Right atrium auricular region (tissue), 2 donors: ENCODE measurements at regions not wholly inside any gene's neighbourhood (a gene's known extent, or its start where the extent isn't known, plus 50 kb on each side); places are given as distances from the start of the nearest gene placed in this dataset.

ENCODE experiments used
- DNase-seq: peaks from one replicate; pipeline ENCODE4 v3.0.0-alpha.2; 2019; ENCODE audit warnings: low spot score
- H3K27ac ChIP-seq, 2 donors: fragments of 200-600 bp; sonication (generic); 1 replicate in 1 of 2; 2 replicates in 1 of 2; pipeline ENCODE4 v1.5.1; 2016 to 2019
- H3K27me3 ChIP-seq, 2 donors: fragments of 200-600 bp; sonication (generic); one replicate each; pipeline versions ENCODE4 v1.5.1 to v1.6.0; 2017 to 2019
- H3K36me3 ChIP-seq: fragments of 200-600 bp; sonication (generic); one replicate; pipeline ENCODE4 v1.5.1; 2016
- H3K4me1 ChIP-seq, 2 donors: fragments of 200-600 bp; sonication (generic); one replicate each; pipeline versions ENCODE4 v1.5.1 to v1.6.0; 2017 to 2019
- H3K4me3 ChIP-seq, 2 donors: fragments of 200-600 bp; sonication (generic); 1 replicate in 1 of 2; 2 replicates in 1 of 2; pipeline ENCODE4 v1.5.1; 2017 to 2019; ENCODE audit warnings: mild to moderate bottlenecking in 1 of 2, moderate library complexity in 1 of 2
- H3K9me3 ChIP-seq, 2 donors: fragments of 200-600 bp; sonication (generic); one replicate each; pipeline ENCODE4 v1.5.1; 2019
- CTCF ChIP-seq, 2 donors: fragments of 200-600 bp; sonication (generic); IDR thresholded peaks; one replicate each; pipeline ENCODE4 v1.5.1; 2019; ENCODE audit warnings: antibody characterized with exemption in 2 of 2

- Histone ChIP-seq H3K4me3 (no peak overlapping the region), H3K27me3 (no peaks in the 10 kb centered on the region), H3K27ac (no peak overlapping the region), H3K4me1 (no peaks in the 10 kb centered on the region), H3K9me3 (no peaks in the 10 kb centered on the region), H3K36me3 (no peaks in the 10 kb centered on the region)
- TF ChIP-seq CTCF (IDR thresholded peaks at IDR 0.05) = no peak
- DNase-seq = no peak
Observed at GRCh38 chr2:3000968-3001367, 376.6 kb downstream of the EIPR1 start.

- H3K4me1 ChIP-seq = no peaks in the 10 kb centered on the region
- TF ChIP-seq CTCF (IDR thresholded peaks at IDR 0.05) = no peak
- H3K27me3 ChIP-seq = no peaks in the 10 kb centered on the region
Observed at GRCh38 chr2:3000125-3000524, 377.5 kb downstream of the EIPR1 start.

GRCh38 chr2:2998971-2999370 is 378.6 kb downstream of the EIPR1 start:
- Histone ChIP-seq H3K9me3 (no peaks in the 10 kb centered on the region), H3K4me1 (no peaks in the 10 kb centered on the region), H3K4me3 (no peak overlapping the region), H3K27ac (no peak overlapping the region), H3K27me3 (no peaks in the 10 kb centered on the region), H3K36me3 (no peaks in the 10 kb centered on the region)
- no peak for DNase-seq
- TF ChIP-seq CTCF (IDR thresholded peaks at IDR 0.05) = no peak

More at GRCh38 chr2:3000125-3000524, 377.5 kb downstream of the EIPR1 start:
- H3K36me3 ChIP-seq = no peaks in the 10 kb centered on the region
- no peak overlapping the region for H3K27ac ChIP-seq
- H3K9me3 ChIP-seq = no peaks in the 10 kb centered on the region
- no peak for DNase-seq
- H3K4me3 ChIP-seq = no peak overlapping the region

- Histone ChIP-seq H3K27me3 (no peaks in the 10 kb centered on the region), H3K9me3 (peaks cover 0 to 16% of the 10 kb centered on the region in 2 donors), H3K4me1 (no peaks in the 10 kb centered on the region), H3K27ac (no peak overlapping the region), H3K4me3 (no peak overlapping the region), H3K36me3 (no peaks in the 10 kb centered on the region)
- no peak for TF ChIP-seq CTCF (IDR thresholded peaks at IDR 0.05)
- no peak for DNase-seq
Observed at GRCh38 chr2:2993172-2993692, 384.4 kb downstream of the EIPR1 start.

GRCh38 chr2:2992634-2993033 is 385.0 kb downstream of the EIPR1 start:
- Histone ChIP-seq H3K4me3 (no peak overlapping the region), H3K27me3 (no peaks in the 10 kb centered on the region), H3K36me3 (no peaks in the 10 kb centered on the region), H3K4me1 (no peaks in the 10 kb centered on the region), H3K27ac (no peak overlapping the region), H3K9me3 (peaks cover 0 to 16% of the 10 kb centered on the region in 2 donors)
- no peak for TF ChIP-seq CTCF (IDR thresholded peaks at IDR 0.05)
- DNase-seq = no peak

GRCh38 chr2:2985020-2985419 is 392.6 kb downstream of the EIPR1 start:
- peaks cover 0 to 16% of the 10 kb centered on the region in 2 donors for H3K9me3 ChIP-seq
- DNase-seq = no peak
- no peak for TF ChIP-seq CTCF (IDR thresholded peaks at IDR 0.05)

More at GRCh38 chr2:2985020-2985419, 392.6 kb downstream of the EIPR1 start:
- no peak overlapping the region for H3K27ac ChIP-seq
- no peaks in the 10 kb centered on the region for H3K36me3 ChIP-seq
- no peak overlapping the region for H3K4me3 ChIP-seq
- no peaks in the 10 kb centered on the region for H3K27me3 ChIP-seq
- H3K4me1 ChIP-seq = no peaks in the 10 kb centered on the region
